Coronary artery (tissue), 2 donors: ENCODE measurements at regions not wholly inside any gene's neighbourhood (a gene's known extent, or its start where the extent isn't known, plus 50 kb on each side); places are given as distances from the start of the nearest gene placed in this dataset.
A peak's percentile ranks its signal among the peaks of the same experiment; 100 is the strongest.

Experiments
- DNase-seq: peaks from one replicate; pipeline ENCODE4 v3.0.0-alpha.2; 2017; ENCODE audit warnings: low spot score
- H3K27ac ChIP-seq, 2 donors: fragments of 200-600 bp; sonication (generic); one replicate each; pipeline ENCODE4 v1.5.1; 2016 to 2019
- H3K4me3 ChIP-seq: fragments of 200-600 bp; sonication (generic); 2 replicates; pipeline ENCODE4 v1.5.1; 2016; ENCODE audit warnings: mild to moderate bottlenecking, moderate library complexity
- CTCF ChIP-seq: fragments of 200-600 bp; sonication (generic); IDR thresholded peaks from one replicate; pipeline ENCODE4 v1.5.1; 2019; ENCODE audit warnings: antibody characterized with exemption

DNA sequence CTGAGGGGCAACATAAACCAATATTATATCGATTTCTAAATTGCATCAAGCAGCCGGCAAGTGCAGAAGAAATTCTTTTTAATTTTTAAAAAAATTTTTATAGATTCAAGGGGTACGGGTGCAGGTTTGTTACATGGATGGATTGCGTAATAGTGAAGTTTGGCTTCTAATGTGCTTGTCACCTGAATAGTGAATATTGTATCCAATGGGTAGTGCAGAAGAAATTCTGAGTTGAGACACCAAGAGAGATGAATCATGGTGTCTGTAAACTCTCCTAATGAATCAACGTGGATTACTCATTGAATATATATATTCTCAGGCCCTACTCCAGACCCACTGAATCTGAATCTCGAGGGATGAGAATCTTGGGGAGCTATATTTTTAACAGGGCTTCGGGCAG is 253.7 kb upstream of the FOXD3 start:
- no peak overlapping the region for H3K4me3 ChIP-seq
- no peak overlapping the region for H3K27ac ChIP-seq
- no peak for TF ChIP-seq CTCF
- DNase-seq, result no peak

DNA sequence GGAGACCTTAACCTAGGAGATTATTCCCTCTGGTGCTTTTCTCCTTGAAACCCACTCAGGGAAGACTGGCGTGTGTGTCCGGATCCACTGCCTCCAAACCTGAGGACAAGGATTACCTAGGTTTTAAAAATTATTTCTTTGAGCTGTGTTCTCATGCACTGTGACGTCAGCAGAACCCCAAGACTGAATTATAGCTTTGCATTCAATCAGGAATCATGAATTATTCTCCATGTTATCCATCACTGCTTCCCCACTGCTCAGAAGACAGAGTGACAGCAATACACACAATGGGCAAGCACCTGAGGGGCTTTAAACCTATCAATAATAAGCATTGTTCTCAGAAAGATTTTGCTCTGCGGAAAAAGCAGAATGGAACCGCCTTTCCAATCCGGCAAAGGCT is 253.2 kb upstream of the FOXD3 start:
- DNase-seq, result no peak
- H3K4me3 ChIP-seq, result no peak overlapping the region
- TF ChIP-seq CTCF, result no peak
- H3K27ac ChIP-seq, result no peak overlapping the region

- TF ChIP-seq CTCF, result no peak
- no peak for DNase-seq
- Histone ChIP-seq H3K27ac (no peak overlapping the region), H3K4me3 (peak overlapping the region; percentile 56)
These were observed 248.8 kb upstream of the FOXD3 start for GRCh38 chr1:63073309-63074306.

- no peak for TF ChIP-seq CTCF
- DNase-seq, result no peak
- no peak overlapping the region for H3K27ac ChIP-seq
- H3K4me3 ChIP-seq, result peak overlapping the region; percentile 56
These were observed 248.0 kb upstream of the FOXD3 start for GRCh38 chr1:63074321-63074720.

- H3K4me3 ChIP-seq, result no peak overlapping the region
- TF ChIP-seq CTCF, result no peak
- no peak overlapping the region for H3K27ac ChIP-seq
- DNase-seq, result no peak
These were observed 239.6 kb upstream of the FOXD3 start for GRCh38 chr1:63082766-63083165.

- no peak for DNase-seq
- Histone ChIP-seq H3K27ac (no peak overlapping the region), H3K4me3 (no peak overlapping the region)
- no peak for TF ChIP-seq CTCF
These were observed 234.4 kb upstream of the FOXD3 start for GRCh38 chr1:63087966-63088365.

DNA sequence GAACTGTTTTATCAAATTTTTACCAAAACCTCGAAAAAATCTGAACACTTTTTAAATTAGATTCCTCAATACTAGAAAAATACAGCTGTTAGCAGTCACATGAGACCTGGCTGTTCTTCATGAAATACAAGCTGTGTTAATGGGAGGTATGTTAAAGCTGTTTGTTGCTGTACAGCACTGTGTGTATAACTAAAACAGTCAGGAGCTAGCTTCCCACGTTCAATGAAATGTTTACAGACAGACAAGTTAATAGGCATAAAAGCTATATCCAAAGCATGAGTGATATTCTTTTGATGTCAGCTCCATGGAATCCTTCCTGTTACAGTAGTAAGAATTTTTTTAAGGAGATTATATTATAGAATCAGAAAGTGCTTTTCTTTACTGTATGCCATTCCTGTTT is 223.2 kb upstream of the FOXD3 start:
- TF ChIP-seq CTCF, result no peak
- H3K4me3 ChIP-seq, result no peak overlapping the region
- H3K27ac ChIP-seq, result no peak overlapping the region
- no peak for DNase-seq
